ENCODE measurements at regions not wholly inside any gene's neighbourhood (a gene's known extent, or its start where the extent isn't known, plus 50 kb on each side); places are given as distances from the start of the nearest gene placed in this dataset.
"Not testable (repeated sequence)": the region's sequence is repeated elsewhere in the genome, so short reads cannot be mapped to it uniquely, and the experiment has no call there.

GRCh38 chr1:147062956-147063355 is 109.3 kb downstream of the PRKAB2 start:
- ChIA-PET CTCF (no interaction called here), POLR2A (no interaction called here)
- H3K4me1 ChIP-seq (ENCODE audit: control insufficient read depth, insufficient read depth, low read length) = no peaks in the 10 kb centered on the region
- intact Hi-C loops (cut with micrococcal nuclease; ENCODE audit: unreplicated experiment) = no loop called here
- no peaks in the 10 kb centered on the region for H3K27me3 ChIP-seq (ENCODE audit: control insufficient read depth, insufficient read depth, low read length)
- no peak overlapping the region for H3K4me3 ChIP-seq (ENCODE audit: low read depth in 2 of 2, low read length in 2 of 2)
- ATAC-seq (no peak), DNase-seq (ENCODE audit: low read depth, low spot score) (no peak)
- H3K27ac ChIP-seq (ENCODE audit: low read length) = no peak overlapping the region
- in situ Hi-C loops (cut with HindIII; ENCODE audit: low pct_unique_long_range_greater_than_20kb, low sequenced_read_pairs) = no loop called here
- no peaks in the 10 kb centered on the region for H3K36me3 ChIP-seq (ENCODE audit: control insufficient read depth, insufficient read depth, low read length)
- no peak for TF ChIP-seq TCF7L2 (IDR thresholded peaks at IDR 0.05; ENCODE audit: low read depth, low read length)
- no peak for TF ChIP-seq CTCF (IDR thresholded peaks at IDR 0.05)
- no peak for TF ChIP-seq REST (IDR thresholded peaks at IDR 0.05; ENCODE audit: insufficient read depth in 1 of 2, low read depth in 2 of 2, low read length in 1 of 2)
- TF ChIP-seq POLR2AphosphoS5 (IDR thresholded peaks at IDR 0.05; ENCODE audit: low read depth, low read length) = no peak
- no peak for TF ChIP-seq SIN3A (IDR thresholded peaks at IDR 0.05; ENCODE audit: borderline replicate concordance, insufficient read depth, low read depth, low read length)
- H3K9me3 ChIP-seq (ENCODE audit: control insufficient read depth, insufficient read depth, low read depth, low read length) = no peaks in the 10 kb centered on the region
- BruUV-seq (replicated peaks) = no TSS peak

- POLR2A ChIA-PET; BruUV-seq (replicated peaks); H3K4me1 ChIP-seq (ENCODE audit: control insufficient read depth, insufficient read depth, low read length); H3K27ac ChIP-seq (ENCODE audit: low read length); CTCF ChIA-PET; in situ Hi-C loops (cut with HindIII; ENCODE audit: low pct_unique_long_range_greater_than_20kb, low sequenced_read_pairs); ATAC-seq; DNase-seq (ENCODE audit: low read depth, low spot score); H3K36me3 ChIP-seq (ENCODE audit: control insufficient read depth, insufficient read depth, low read length); intact Hi-C loops (cut with micrococcal nuclease; ENCODE audit: unreplicated experiment); H3K4me3 ChIP-seq (ENCODE audit: low read depth in 2 of 2, low read length in 2 of 2); H3K27me3 ChIP-seq (ENCODE audit: control insufficient read depth, insufficient read depth, low read length); H3K9me3 ChIP-seq (ENCODE audit: control insufficient read depth, insufficient read depth, low read depth, low read length): not testable (repeated sequence)
Observed at GRCh38 chr1:147061880-147062279, 110.4 kb downstream of the PRKAB2 start.

GRCh38 chr1:147053269-147053668 is 115.1 kb downstream of the NBPF12 start:
- no peaks in the 10 kb centered on the region for H3K9me3 ChIP-seq (ENCODE audit: control insufficient read depth, insufficient read depth, low read depth, low read length)
- CTCF ChIA-PET = no interaction called here
- no peaks in the 10 kb centered on the region for H3K4me1 ChIP-seq (ENCODE audit: control insufficient read depth, insufficient read depth, low read length)
- no peak overlapping the region for H3K27ac ChIP-seq (ENCODE audit: low read length)
- TF ChIP-seq CTCF (IDR thresholded peaks at IDR 0.05) = no peak
- TF ChIP-seq SIN3A (IDR thresholded peaks at IDR 0.05; ENCODE audit: borderline replicate concordance, insufficient read depth, low read depth, low read length) = no peak
- no peak for TF ChIP-seq POLR2AphosphoS5 (IDR thresholded peaks at IDR 0.05; ENCODE audit: low read depth, low read length)
- TF ChIP-seq TCF7L2 (IDR thresholded peaks at IDR 0.05; ENCODE audit: low read depth, low read length) = no peak
- no peak for TF ChIP-seq REST (IDR thresholded peaks at IDR 0.05; ENCODE audit: insufficient read depth in 1 of 2, low read depth in 2 of 2, low read length in 1 of 2)
- POLR2A ChIA-PET = no interaction called here
- intact Hi-C loops (cut with micrococcal nuclease; ENCODE audit: unreplicated experiment) = no loop called here
- in situ Hi-C loops (cut with HindIII; ENCODE audit: low pct_unique_long_range_greater_than_20kb, low sequenced_read_pairs) = no loop called here
- ATAC-seq (no peak), DNase-seq (ENCODE audit: low read depth, low spot score) (no peak)
- H3K27me3 ChIP-seq (ENCODE audit: control insufficient read depth, insufficient read depth, low read length) = no peaks in the 10 kb centered on the region; the same call in none of the 2 replicates
- no peak overlapping the region for H3K4me3 ChIP-seq (ENCODE audit: low read depth in 2 of 2, low read length in 2 of 2)
- H3K36me3 ChIP-seq (ENCODE audit: control insufficient read depth, insufficient read depth, low read length) = no peaks in the 10 kb centered on the region
- no TSS peak for BruUV-seq (replicated peaks)

Data from Panc1 (cell line).